K562 (cell line): ENCODE measurements at regions not wholly inside any gene's neighbourhood (a gene's known extent, or its start where the extent isn't known, plus 50 kb on each side); places are given as distances from the start of the nearest gene placed in this dataset.
A peak's percentile ranks its signal among the peaks of the same experiment; 100 is the strongest.

Experiments
- ATAC-seq: fragments of 200-7000 bp; cut with Tn5 transposase; 3 replicates; pipeline ENCODE4 v1.9.1; 2020; ENCODE audit warnings: moderate library complexity
- BruUV-seq: library from RNA; stranded (reverse); fragments of 400-500 nt; replicated peaks from 2 replicates; lab custom pipeline; 2021; lab: Mats Ljungman, UMichigan
- CTCF ChIA-PET: fragments of 300-600 bp; formaldehyde crosslinking; extraction: SDS; loops from one replicate; lab custom pipeline; 2021; ENCODE audit warnings: low intra/inter-chr PET ratio; lab: Yijun Ruan, JAX
- POLR2A ChIA-PET: fragments of 300-600, 350-650 bp; sonication (Branson Sonifier 250); formaldehyde crosslinking; extraction: SDS; loops from one replicate; lab custom pipeline; 2021; ENCODE audit warnings: antibody characterized with exemption, inconsistent platforms; lab: Yijun Ruan, JAX
- DNase-seq, 4 experiments: peaks; one replicate each; pipeline versions ENCODE4 v3.0.0 to v3.0.0-alpha.2; 2011 to 2018; ENCODE audit warnings: low spot score in 3 of 4, mixed read lengths in 3 of 4; ENCODE audit errors: extremely low read depth in 1 of 4
- FAIRE-seq: peaks from 2 replicates; lab custom pipeline; 2011; peaks lifted over from hg19 to GRCh38; lab: Jason Lieb, UNC
- H2AFZ ChIP-seq: 2 replicates; pipeline ENCODE4 v1.6.0; 2011; ENCODE audit warnings: low read depth, low read length, control low read depth, inconsistent platforms
- H3K27ac ChIP-seq: fragments of 200-600 bp; 3 replicates; pipeline ENCODE4 v1.8.0; 2011; ENCODE audit warnings: low read depth, mild to moderate bottlenecking, control low read depth, inconsistent platforms, low read length, moderate library complexity, mixed read lengths; ENCODE audit errors: extremely low read depth
- H3K27me3 ChIP-seq, 2 experiments: fragments of 300-600 bp in 1 of 2; 2 replicates in 1 of 2; 3 replicates in 1 of 2; pipeline versions ENCODE4 v1.6.0 to v1.8.0; 2011; ENCODE audit warnings: inconsistent platforms in 2 of 2, low read length in 2 of 2, mild to moderate bottlenecking in 1 of 2, mixed read lengths in 1 of 2, moderate library complexity in 1 of 2; ENCODE audit not compliant: control insufficient read depth in 2 of 2, insufficient read depth in 2 of 2
- H3K36me3 ChIP-seq: fragments of 300-600 bp; 3 replicates; pipeline ENCODE4 v1.8.0; 2011; ENCODE audit warnings: mild to moderate bottlenecking, low read length, inconsistent platforms; ENCODE audit not compliant: control insufficient read depth, insufficient read depth
- H3K4me1 ChIP-seq, 2 experiments: fragments of 200-600 bp in 1 of 2; replicated peaks in 1 of 2; 2 replicates in 1 of 2; 3 replicates in 1 of 2; pipeline versions ENCODE4 v1.5.1 to v1.8.0; 2011; ENCODE audit warnings: inconsistent platforms in 2 of 2, low read length in 2 of 2, mild to moderate bottlenecking in 1 of 2, mixed read lengths in 1 of 2, moderate library complexity in 1 of 2; ENCODE audit not compliant: control insufficient read depth in 2 of 2, insufficient read depth in 2 of 2
- H3K4me2 ChIP-seq: 2 replicates; pipeline ENCODE4 v1.6.1; 2011; ENCODE audit warnings: low read length, control low read depth, inconsistent platforms, mixed read lengths; ENCODE audit not compliant: insufficient read depth
- H3K4me3 ChIP-seq: fragments of 200-600 bp; sonication (generic), shearing (Covaris generic); 2 replicates; pipeline ENCODE4 v1.5.1; 2016; ENCODE audit warnings: control low read depth, inconsistent platforms
- H3K79me2 ChIP-seq: fragments of 200-600 bp; 3 replicates; pipeline ENCODE4 v1.8.0; 2011; ENCODE audit warnings: low read length, inconsistent platforms; ENCODE audit not compliant: control insufficient read depth, insufficient read depth
- H3K9ac ChIP-seq, 2 experiments: 2 replicates each; pipeline versions ENCODE4 v1.6.0 to v1.6.1; 2011; ENCODE audit warnings: low read depth in 2 of 2, low read length in 2 of 2, control low read depth in 1 of 2, inconsistent platforms in 1 of 2, mild to moderate bottlenecking in 1 of 2, mixed read lengths in 1 of 2; ENCODE audit not compliant: insufficient read depth in 1 of 2
- H3K9me1 ChIP-seq: one replicate; pipeline ENCODE4 v1.6.0; 2011; ENCODE audit warnings: inconsistent platforms, mild to moderate bottlenecking, low read length, moderate library complexity; ENCODE audit not compliant: control insufficient read depth, insufficient read depth
- H3K9me3 ChIP-seq: replicated peaks from 2 replicates; pipeline ENCODE4 v1.5.1; 2011; ENCODE audit warnings: low read depth, low read length, inconsistent platforms; ENCODE audit not compliant: control insufficient read depth, insufficient read depth
- H4K20me1 ChIP-seq: replicated peaks from 2 replicates; pipeline ENCODE4 v1.6.1; 2011; ENCODE audit warnings: low read length, inconsistent platforms, mixed read lengths; ENCODE audit not compliant: control insufficient read depth, insufficient read depth
- BCOR ChIP-seq: fragments of 450-650 bp; IDR thresholded peaks from 2 replicates; pipeline ENCODE4 v1.6.1; 2016
- ETS2 ChIP-seq: IDR thresholded peaks from 2 replicates; pipeline ENCODE4 v1.6.1; 2016; ENCODE audit warnings: borderline replicate concordance, missing genetic modification characterization, mild to moderate bottlenecking, moderate library complexity, missing compliant biosample characterization; ENCODE audit not compliant: poor library complexity, severe bottlenecking
- KLF13 ChIP-seq: fragments of 450-650 bp; IDR thresholded peaks from 2 replicates; pipeline ENCODE4 v1.6.1; 2016; ENCODE audit warnings: missing genetic modification characterization, low read depth, mild to moderate bottlenecking, missing compliant biosample characterization, moderate library complexity, borderline replicate concordance
- NCOR1 ChIP-seq: fragments of 450-650 bp; IDR thresholded peaks from 2 replicates; pipeline ENCODE4 v1.6.1; 2016; ENCODE audit warnings: mild to moderate bottlenecking, moderate library complexity
- SAFB2 ChIP-seq: fragments of 200-400 bp; formaldehyde crosslinking; IDR thresholded peaks from 2 replicates; pipeline ENCODE4 v1.6.1; 2018; ENCODE audit warnings: borderline replicate concordance, low read length, low read depth, moderate library complexity; ENCODE audit not compliant: severe bottlenecking
- SREBF1 ChIP-seq: fragments of 150-350 bp; IDR thresholded peaks from 2 replicates; pipeline ENCODE4 v1.6.1; 2014; ENCODE audit warnings: antibody characterized with exemption, low read depth, low read length, borderline replicate concordance
- WGBS: fragments of 100-300 bp; shearing (Covaris generic); methylation state at CpG from one replicate; pipeline ENCODE4 v1.1.6; 2016; ENCODE audit warnings: low coverage, mixed read lengths; ENCODE audit not compliant: insufficient coverage; ENCODE audit errors: missing lambda C conversion rate; 5-methylcytosine and 5-hydroxymethylcytosine counted together
- in situ Hi-C: fragments of 300-500 bp; cut with MboI; formaldehyde crosslinking; loops from 4 replicates; pipeline ENCODE4 v1.15.0; 2018; ENCODE audit warnings: inconsistent platforms, mixed read lengths
- intact Hi-C: fragments of 100-400 bp; cut with micrococcal nuclease; formaldehyde crosslinking; loops from 2 replicates; pipeline ENCODE4 v1.14.2; 2022
- TF ChIP-seq, protein P1 (sequence below): fragments of 450-650 bp; IDR thresholded peaks from 2 replicates; pipeline ENCODE4 v1.6.1; 2016; ENCODE audit warnings: mild to moderate bottlenecking, moderate library complexity

DNA sequence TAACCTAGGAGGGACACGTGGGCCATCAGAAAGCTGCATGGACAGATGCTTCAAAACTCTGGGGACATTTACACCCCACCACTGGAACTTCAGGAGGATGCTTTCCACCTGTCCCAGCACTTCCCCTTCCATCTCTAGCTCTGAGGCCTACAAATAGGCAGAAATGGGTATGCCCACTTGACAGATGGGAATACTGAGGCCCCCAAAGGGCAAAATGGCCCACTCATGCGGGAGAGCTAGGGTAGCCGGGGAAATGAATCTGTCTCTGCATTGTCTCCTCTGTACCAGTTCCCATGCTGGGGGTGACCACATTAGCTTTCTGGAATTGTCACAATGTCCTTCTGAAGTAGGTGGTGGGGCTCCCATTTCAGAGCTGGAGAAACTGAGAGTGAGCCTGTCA, 592.1 kb upstream of the CDH5 start (continued):
- TF ChIP-seq ETS2 (tag) (no peak), NCOR1 (no peak), BCOR (peak; percentile 63), KLF13 (tag) (no peak), SAFB2 (no peak)
- TF ChIP-seq, all 486 proteins: peak for 2

- FAIRE-seq (no peak), ATAC-seq (no peak), DNase-seq (peak in 1 of 4 experiments; percentile 8)
- no peak for TF ChIP-seq SREBF1
- TF ChIP-seq, protein P1, sequence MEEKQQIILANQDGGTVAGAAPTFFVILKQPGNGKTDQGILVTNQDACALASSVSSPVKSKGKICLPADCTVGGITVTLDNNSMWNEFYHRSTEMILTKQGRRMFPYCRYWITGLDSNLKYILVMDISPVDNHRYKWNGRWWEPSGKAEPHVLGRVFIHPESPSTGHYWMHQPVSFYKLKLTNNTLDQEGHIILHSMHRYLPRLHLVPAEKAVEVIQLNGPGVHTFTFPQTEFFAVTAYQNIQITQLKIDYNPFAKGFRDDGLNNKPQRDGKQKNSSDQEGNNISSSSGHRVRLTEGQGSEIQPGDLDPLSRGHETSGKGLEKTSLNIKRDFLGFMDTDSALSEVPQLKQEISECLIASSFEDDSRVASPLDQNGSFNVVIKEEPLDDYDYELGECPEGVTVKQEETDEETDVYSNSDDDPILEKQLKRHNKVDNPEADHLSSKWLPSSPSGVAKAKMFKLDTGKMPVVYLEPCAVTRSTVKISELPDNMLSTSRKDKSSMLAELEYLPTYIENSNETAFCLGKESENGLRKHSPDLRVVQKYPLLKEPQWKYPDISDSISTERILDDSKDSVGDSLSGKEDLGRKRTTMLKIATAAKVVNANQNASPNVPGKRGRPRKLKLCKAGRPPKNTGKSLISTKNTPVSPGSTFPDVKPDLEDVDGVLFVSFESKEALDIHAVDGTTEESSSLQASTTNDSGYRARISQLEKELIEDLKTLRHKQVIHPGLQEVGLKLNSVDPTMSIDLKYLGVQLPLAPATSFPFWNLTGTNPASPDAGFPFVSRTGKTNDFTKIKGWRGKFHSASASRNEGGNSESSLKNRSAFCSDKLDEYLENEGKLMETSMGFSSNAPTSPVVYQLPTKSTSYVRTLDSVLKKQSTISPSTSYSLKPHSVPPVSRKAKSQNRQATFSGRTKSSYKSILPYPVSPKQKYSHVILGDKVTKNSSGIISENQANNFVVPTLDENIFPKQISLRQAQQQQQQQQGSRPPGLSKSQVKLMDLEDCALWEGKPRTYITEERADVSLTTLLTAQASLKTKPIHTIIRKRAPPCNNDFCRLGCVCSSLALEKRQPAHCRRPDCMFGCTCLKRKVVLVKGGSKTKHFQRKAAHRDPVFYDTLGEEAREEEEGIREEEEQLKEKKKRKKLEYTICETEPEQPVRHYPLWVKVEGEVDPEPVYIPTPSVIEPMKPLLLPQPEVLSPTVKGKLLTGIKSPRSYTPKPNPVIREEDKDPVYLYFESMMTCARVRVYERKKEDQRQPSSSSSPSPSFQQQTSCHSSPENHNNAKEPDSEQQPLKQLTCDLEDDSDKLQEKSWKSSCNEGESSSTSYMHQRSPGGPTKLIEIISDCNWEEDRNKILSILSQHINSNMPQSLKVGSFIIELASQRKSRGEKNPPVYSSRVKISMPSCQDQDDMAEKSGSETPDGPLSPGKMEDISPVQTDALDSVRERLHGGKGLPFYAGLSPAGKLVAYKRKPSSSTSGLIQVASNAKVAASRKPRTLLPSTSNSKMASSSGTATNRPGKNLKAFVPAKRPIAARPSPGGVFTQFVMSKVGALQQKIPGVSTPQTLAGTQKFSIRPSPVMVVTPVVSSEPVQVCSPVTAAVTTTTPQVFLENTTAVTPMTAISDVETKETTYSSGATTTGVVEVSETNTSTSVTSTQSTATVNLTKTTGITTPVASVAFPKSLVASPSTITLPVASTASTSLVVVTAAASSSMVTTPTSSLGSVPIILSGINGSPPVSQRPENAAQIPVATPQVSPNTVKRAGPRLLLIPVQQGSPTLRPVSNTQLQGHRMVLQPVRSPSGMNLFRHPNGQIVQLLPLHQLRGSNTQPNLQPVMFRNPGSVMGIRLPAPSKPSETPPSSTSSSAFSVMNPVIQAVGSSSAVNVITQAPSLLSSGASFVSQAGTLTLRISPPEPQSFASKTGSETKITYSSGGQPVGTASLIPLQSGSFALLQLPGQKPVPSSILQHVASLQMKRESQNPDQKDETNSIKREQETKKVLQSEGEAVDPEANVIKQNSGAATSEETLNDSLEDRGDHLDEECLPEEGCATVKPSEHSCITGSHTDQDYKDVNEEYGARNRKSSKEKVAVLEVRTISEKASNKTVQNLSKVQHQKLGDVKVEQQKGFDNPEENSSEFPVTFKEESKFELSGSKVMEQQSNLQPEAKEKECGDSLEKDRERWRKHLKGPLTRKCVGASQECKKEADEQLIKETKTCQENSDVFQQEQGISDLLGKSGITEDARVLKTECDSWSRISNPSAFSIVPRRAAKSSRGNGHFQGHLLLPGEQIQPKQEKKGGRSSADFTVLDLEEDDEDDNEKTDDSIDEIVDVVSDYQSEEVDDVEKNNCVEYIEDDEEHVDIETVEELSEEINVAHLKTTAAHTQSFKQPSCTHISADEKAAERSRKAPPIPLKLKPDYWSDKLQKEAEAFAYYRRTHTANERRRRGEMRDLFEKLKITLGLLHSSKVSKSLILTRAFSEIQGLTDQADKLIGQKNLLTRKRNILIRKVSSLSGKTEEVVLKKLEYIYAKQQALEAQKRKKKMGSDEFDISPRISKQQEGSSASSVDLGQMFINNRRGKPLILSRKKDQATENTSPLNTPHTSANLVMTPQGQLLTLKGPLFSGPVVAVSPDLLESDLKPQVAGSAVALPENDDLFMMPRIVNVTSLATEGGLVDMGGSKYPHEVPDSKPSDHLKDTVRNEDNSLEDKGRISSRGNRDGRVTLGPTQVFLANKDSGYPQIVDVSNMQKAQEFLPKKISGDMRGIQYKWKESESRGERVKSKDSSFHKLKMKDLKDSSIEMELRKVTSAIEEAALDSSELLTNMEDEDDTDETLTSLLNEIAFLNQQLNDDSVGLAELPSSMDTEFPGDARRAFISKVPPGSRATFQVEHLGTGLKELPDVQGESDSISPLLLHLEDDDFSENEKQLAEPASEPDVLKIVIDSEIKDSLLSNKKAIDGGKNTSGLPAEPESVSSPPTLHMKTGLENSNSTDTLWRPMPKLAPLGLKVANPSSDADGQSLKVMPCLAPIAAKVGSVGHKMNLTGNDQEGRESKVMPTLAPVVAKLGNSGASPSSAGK = 0 out of 2 replicates have a peak, but pooled peaks have one; percentile 7
- Histone ChIP-seq H3K4me1 (peaks cover 0 to 12% of the 10 kb centered on the region in 2 experiments; a peak in 2 of 5 replicates), H3K9me1 (no peaks in the 10 kb centered on the region), H3K4me3 (no peak overlapping the region), H2AFZ (peak overlapping the region; percentile 66), H3K36me3 (no peaks in the 10 kb centered on the region), H3K27ac (no peak overlapping the region), H3K27me3 (no peaks in the 10 kb centered on the region), H3K9ac (no peak overlapping the region), H3K9me3 (peaks cover 19% of the 10 kb centered on the region), H4K20me1 (no peaks in the 10 kb centered on the region), H3K4me2 (no peak overlapping the region), H3K79me2 (no peaks in the 10 kb centered on the region)
- POLR2A ChIA-PET = interaction anchor here (0.6 kb wide), 1 partner anchor 74 kb away, joined by 5 read pairs; no protein-coding TSS in a partner anchor
- intact Hi-C loops (no loop called here), in situ Hi-C loops (no loop called here)
- CTCF ChIA-PET = no interaction called here
- 19% methylated on average over 10 of the region's 10 CpGs for WGBS
- no TSS peak for BruUV-seq
Observed at GRCh38 chr16:65773301-65773874, 593.1 kb upstream of the CDH5 start.
